GM21576 (cell line): ENCODE measurements at regions not wholly inside any gene's neighbourhood (a gene's known extent, or its start where the extent isn't known, plus 50 kb on each side); places are given as distances from the start of the nearest gene placed in this dataset.

Experiments used
- ATAC-seq: cut with Tn5 transposase; IDR thresholded peaks from one replicate; pipeline ENCODE4 v1.9.1; 2021; ENCODE audit warnings: mild to moderate bottlenecking, moderate library complexity; ENCODE audit not compliant: unreplicated experiment

- no peak for ATAC-seq
Observed at GRCh38 chr9:26415528-26415927, 477.1 kb downstream of the CAAP1 start.

DNA sequence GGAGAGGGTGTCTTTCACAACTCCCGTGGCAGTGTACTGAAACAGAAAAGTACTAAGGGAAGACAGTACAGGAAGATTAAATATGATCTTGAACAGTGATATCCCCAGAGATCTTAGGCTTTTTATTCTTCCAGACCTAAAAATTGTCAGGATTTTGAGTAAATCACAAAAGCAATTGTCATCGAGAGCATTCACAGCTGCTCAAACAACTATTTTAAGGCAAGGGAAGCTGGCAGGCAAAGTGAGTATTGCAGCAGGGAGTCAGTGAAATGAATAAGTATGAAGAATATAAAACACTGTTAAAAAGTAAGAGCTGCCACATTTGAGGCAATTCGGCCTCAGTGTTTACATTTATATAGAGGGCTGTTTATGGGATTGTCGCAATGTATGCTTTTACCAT is 479.0 kb downstream of the CAAP1 start:
- ATAC-seq: no peak

- no peak for ATAC-seq
Observed at GRCh38 chr9:26412446-26412845, 480.2 kb downstream of the CAAP1 start.

DNA sequence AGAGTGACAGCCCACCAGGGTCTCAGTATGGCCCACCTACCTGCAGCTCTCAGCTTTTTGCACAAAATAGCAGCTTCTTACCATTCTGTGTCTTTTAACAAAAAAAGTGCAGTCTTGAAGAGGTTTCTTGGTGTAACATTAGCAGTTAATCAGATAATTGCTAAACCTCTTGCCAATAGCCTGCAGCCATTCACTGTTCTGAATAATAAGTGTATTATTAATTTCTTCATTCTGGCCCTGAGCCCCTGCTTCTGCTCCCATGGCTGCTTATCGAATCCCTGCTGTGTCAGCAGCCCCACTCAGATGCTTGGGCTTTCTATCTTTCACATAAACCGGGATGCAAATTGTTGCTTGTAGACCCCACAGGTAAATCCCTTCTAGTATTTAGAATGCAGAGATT is 485.9 kb downstream of the CAAP1 start:
- ATAC-seq: no peak

DNA sequence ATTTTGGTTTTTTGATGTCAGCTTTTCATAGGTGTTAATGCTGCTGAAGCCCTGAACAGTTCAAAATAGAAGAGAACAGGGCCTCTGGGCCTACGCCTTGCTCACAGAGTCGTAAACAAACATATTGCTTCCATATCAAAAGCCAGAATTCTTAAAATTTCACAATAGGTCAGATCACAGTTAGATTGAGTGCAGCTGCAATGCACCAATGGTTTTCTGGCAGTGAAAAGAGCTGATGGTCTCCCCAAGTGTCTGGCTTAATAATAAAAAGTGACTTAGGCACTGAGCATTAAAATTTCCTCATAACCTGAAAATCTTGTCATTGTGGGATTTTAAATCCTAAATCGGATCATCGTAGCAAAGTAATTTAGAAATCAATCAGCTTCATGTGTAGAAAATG is 493.0 kb downstream of the CAAP1 start:
- ATAC-seq: no peak

DNA sequence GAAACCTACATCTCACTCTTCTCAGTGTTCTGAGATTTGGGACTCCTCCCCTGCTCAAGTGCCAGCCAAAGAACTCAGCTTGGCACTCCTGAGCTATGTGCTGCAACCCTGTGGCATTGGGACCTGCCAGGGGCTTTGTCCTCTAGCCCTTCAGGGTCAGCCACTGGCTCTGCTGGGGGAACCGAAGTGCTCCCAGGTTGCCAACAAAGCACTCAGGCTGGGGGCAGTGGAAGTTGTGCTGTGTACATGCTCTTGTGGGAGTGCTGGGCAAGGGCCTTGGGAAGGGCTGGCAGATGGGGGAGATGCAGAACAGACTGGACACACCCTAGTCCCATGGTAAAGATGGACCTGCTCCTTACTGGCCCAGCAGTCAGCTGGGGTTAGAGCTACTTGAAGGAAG is 498.6 kb downstream of the CAAP1 start:
- ATAC-seq: no peak

DNA sequence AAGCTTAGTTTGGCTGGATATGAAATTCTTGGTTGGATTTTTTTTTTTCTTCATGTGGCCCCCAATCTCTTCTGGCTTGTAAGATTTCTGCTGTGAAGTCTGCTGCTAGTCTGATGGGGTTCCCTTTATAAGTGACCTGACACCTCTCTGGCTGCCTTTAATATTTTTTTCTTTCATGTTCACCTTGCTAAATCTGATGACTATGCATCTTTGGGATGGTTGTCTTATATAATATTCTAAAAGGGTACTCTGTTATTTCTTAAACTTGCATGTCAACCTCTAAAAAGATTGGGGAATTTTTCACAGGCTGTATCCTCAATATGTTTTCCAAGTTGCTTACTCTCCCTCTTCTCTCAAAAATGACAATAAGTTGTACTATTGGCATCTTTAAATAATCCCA is 500.0 kb downstream of the CAAP1 start:
- ATAC-seq: no peak

- ATAC-seq: no peak
Observed at GRCh38 chr9:26391036-26391435, 501.6 kb downstream of the CAAP1 start.

- no peak for ATAC-seq
Observed at GRCh38 chr9:26375448-26375847, 517.2 kb downstream of the CAAP1 start.

GRCh38 chr9:26373616-26374015 is 519.0 kb downstream of the CAAP1 start:
- no peak for ATAC-seq

DNA sequence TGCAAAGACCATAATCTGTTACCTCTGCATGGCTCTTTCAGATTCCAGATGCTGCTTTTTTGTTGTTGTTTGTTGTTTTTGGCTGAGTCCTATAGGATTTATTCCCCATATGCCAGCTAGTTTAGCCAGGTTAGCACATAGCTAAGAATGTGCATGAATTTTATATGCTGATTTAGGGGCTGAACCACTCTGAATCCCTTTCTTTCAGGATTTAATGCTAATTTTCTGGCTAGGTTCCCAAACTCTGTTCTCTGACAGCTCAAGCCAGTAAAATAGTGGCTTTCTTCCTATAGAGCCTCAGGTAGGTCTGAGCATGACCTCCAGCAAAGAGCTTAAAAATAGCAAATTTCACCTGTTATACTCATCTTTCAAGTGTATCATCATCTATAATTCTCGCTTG is 521.4 kb downstream of the CAAP1 start:
- ATAC-seq: no peak

GRCh38 chr9:26369093-26369492 is 523.5 kb downstream of the CAAP1 start:
- ATAC-seq: no peak

- ATAC-seq: no peak
Observed at GRCh38 chr9:26368241-26368640, 524.4 kb downstream of the CAAP1 start.

DNA sequence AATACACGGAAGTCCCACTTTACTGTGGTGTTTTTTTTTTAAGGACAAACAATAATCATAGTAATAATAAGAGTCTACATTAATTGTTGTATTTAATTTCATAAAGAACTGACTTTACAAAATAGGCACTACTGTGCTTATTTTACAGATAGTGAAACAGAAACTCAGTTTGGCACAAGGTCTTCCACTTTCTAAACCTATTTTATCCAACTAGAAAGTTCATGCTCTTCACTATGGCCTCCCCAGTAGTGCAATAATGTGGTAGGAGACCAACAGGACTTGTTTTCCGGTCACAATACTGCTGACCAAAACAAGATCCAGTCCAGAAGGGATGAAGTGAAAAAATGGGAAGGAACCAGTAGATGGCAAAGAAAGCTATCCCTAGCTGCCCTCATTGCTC is 531.6 kb downstream of the CAAP1 start:
- no peak for ATAC-seq

- no peak for ATAC-seq
Observed at GRCh38 chr9:26358836-26359235, 533.8 kb downstream of the CAAP1 start.

DNA sequence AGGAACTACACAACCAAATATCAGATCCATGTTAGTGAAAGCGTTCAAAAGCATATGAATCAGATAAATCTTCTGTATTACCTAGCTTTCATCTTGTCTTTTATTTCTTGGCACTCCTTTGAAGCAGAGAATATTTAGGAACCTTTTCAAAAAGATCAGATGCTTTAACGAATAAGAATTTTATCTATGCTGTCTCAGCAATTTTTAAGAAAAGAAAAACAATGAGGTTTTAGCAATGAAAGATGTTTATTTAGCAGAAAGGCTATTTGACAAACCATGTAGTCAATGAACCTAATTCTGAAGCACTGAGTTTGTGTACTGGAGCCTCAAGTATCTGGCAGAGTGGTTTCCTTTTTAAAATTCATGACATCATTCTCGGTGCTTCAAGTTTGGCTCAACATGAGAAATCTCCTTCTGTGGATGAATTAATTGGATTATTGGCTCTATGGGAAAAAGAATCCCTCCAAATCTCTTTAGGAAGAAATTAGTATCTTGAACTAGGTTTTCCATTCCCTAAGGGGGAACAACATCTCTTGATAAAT is 534.7 kb downstream of the CAAP1 start:
- ATAC-seq: no peak

DNA sequence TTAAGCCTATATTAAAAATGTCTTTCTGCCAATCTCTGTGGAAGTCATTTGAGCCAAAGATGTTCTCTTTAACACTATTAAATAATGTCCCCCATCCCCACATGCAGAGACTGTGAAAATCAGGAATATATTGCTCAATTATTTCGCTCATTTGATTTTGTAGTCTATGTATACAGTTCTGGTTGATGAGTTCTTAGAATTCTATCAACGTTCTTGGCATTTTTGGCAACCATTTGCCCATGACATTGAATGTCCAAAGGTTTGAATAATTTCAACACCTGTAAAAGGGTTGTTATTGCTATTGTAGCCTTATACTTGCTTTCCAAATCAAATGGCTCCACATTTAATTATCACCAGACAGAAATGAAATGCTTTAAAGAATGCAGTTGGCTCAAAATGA is 536.1 kb downstream of the CAAP1 start:
- no peak for ATAC-seq

- ATAC-seq: no peak
Observed at GRCh38 chr9:26346942-26347477, 545.6 kb downstream of the CAAP1 start.

DNA sequence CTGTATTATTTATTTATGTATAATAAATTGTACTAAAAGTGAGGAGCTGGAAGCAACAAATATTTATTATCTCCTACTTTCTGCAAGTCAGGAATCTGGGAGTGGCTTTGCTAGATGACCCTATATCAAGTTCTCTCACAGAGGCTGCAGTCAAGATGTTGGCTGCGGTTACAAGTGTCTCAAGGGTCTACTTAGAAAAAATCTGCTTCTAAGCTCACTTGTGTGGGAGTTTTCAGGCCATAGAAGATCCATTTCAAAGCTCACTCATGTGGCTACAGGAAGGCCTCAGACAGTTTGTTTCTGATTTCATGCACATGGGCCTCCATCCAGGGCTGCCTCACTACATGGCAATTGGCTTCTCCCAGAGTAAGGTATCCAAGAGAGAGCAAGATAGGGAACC is 551.1 kb downstream of the CAAP1 start:
- ATAC-seq: no peak

DNA sequence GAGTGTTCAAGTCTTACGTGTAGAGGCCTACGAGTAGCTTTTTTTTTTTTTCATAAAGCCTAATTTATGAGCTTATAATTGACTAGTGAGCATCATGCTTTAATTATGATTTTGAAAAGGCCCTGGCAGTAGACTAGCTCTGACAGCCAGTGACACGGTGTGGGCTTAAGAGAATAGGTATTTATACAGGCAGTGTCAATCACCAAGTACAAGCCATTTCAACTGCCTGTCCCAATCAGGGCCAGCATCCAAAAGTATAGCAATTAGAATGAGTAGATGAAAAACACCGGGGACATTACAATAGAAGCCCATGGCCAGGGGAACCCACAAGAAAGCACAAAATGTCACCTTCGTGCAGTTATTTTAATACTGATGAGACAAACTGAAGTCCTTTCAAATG is 552.8 kb downstream of the CAAP1 start:
- no peak for ATAC-seq

GRCh38 chr9:26335116-26335515 is 557.5 kb downstream of the CAAP1 start:
- no peak for ATAC-seq

GRCh38 chr9:26334706-26335105 is 557.9 kb downstream of the CAAP1 start:
- no peak for ATAC-seq

- ATAC-seq: no peak
Observed at GRCh38 chr9:26331223-26331622, 561.4 kb downstream of the CAAP1 start.
